Activated CD8-positive, alpha-beta memory T cell treated with anti-CD3 and anti-CD28 coated beads, Interleukin-2, amount 50 U/mL, for 1 hour (primary cell): ENCODE measurements at regions not wholly inside any gene's neighbourhood (a gene's known extent, or its start where the extent isn't known, plus 50 kb on each side); places are given as distances from the start of the nearest gene placed in this dataset.
"Not testable (repeated sequence)": the region's sequence is repeated elsewhere in the genome, so short reads cannot be mapped to it uniquely, and the experiment has no call there.

Source experiments
- DNase-seq: peaks from one replicate; pipeline ENCODE4 v3.0.0-alpha.2; 2020; ENCODE audit errors: extremely low read depth

GRCh38 chr2:198916548-198917080 lies 541.1 kb downstream of the SATB2 start:
- no peak for DNase-seq

- DNase-seq: no peak
Observed at GRCh38 chr2:198913394-198914152, 544.2 kb downstream of the SATB2 start.

- DNase-seq: no peak
Observed at GRCh38 chr2:198909525-198910267, 548.0 kb downstream of the SATB2 start.

DNA sequence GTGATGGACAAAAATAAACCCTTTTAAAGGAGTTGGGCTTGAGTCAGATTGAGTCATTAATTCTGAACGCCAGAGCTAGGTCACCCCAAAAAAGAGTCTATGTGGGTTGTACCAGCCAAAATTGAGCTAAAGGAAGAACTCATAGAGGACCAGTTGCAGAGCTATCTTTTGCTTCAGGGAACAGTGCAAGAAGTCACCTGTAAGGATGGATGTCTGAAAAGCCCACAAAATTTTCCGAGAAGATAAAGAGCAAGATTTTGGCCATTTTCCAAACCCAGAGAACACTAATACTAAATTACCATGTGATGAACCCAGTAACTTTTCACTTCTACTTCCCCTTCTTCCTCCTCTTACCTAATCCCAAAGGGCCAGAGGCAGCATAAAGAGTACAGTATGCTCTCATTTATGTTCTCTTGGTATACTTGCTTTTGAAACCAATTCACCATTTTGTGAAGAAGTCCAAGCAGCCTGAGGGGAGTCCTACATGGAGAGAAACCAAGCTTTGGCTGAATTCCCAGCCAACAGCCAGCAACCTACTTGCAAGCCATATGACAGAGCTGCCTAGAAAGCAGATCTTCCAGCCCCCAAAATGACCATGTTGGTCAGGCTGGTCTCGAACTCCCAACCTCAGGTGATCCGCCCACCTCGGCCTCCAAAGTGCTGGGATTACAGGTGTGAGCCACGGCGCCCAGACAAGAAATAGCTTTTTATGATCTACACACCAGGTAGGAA lies 551.7 kb downstream of the SATB2 start:
- no peak for DNase-seq

DNA sequence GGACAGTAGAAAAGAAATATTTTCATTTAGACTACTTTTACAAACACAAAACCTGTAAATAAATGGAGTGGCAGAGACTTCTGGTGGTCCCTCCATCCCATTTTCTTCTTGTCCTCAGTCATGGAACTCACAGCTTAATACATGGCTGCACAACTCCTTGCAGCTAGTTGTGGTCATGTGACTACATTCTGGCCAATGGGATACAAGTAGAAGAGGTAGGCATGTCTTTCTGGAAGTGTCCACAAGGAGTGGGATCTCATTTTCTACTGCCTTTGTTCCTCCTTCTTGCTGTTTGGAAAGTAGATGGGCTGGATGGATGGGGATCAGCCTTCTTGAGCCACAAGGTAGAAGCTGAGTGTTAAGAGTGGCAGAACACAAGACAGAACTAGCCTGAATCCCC lies 555.8 kb downstream of the SATB2 start:
- no peak for DNase-seq

DNA sequence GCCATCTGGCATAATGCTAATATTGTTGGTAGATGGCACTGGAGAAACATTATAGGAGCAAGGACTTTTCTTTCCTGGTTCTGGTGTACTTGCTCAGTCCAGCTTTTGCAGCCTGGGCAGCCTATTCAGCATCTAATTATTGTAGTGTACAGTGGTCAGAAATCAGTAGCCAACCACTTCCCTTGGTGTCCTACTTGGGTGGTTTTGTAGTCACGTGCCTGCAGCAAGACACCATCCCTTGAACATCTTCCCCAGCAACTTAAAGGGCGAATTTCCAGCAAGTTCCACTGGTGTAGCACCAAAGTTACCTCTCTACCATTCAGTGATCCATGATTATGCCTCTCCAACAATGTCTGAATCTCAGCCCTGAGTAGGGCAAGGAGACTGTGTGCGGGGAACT lies 557.6 kb downstream of the SATB2 start:
- DNase-seq: no peak

GRCh38 chr2:198890490-198890889 lies 567.2 kb downstream of the SATB2 start:
- DNase-seq: no peak

GRCh38 chr2:198883604-198884003 lies 574.1 kb downstream of the SATB2 start:
- no peak for DNase-seq

- no peak for DNase-seq
Observed at GRCh38 chr2:198880986-198881385, 576.8 kb downstream of the SATB2 start.

- no peak for DNase-seq
Observed at GRCh38 chr2:198880421-198880820, 577.3 kb downstream of the SATB2 start.

- no peak for DNase-seq
Observed at GRCh38 chr2:198874472-198874858, 583.3 kb downstream of the SATB2 start.

GRCh38 chr2:198873503-198874471 lies 584.0 kb downstream of the SATB2 start:
- no peak for DNase-seq

GRCh38 chr2:198863655-198864054 lies 594.1 kb downstream of the SATB2 start:
- no peak for DNase-seq

GRCh38 chr2:198861080-198861479 lies 596.7 kb downstream of the SATB2 start:
- DNase-seq: no peak

DNA sequence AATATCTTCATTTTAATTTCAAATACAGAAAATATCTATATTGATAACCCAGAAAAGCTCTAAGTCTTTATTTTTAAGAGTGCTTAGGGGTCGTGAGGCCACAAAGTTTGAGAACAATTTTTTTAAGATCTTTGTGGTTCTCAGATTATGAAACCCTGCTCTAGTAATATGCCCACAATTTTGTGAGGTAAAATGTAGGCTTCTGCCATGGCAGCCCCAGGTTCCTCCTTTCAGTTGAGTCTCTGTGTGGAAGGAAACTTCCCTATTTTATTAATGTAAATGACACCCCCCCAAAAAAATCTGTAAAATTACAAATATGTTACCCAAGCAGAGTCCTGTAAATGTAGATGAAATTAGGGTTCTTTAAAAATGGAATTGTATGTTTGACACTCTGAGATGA lies 600.5 kb downstream of the SATB2 start:
- DNase-seq: no peak

DNA sequence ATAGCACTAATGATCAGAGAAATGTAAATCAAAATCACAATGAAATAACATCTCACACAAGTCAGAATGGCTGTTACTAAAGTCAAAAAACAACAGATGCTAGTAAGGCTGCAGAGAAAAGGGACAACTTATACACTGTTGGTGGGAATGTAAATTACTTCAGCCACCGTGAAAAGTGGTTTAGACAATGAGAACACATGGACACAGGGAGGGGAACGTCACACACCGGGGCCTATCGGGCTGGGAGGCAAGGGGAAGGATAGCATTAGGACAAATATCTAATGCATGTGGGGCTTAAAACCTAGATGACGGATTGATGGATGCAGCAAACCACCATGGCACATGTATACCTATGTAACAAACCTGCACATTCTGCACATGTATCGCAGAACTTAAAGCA lies 602.0 kb downstream of the SATB2 start:
- not testable (repeated sequence) for DNase-seq

GRCh38 chr2:198852248-198852647 lies 605.5 kb downstream of the SATB2 start:
- no peak for DNase-seq

GRCh38 chr2:198825534-198825933 lies 632.2 kb downstream of the SATB2 start:
- DNase-seq: no peak

DNA sequence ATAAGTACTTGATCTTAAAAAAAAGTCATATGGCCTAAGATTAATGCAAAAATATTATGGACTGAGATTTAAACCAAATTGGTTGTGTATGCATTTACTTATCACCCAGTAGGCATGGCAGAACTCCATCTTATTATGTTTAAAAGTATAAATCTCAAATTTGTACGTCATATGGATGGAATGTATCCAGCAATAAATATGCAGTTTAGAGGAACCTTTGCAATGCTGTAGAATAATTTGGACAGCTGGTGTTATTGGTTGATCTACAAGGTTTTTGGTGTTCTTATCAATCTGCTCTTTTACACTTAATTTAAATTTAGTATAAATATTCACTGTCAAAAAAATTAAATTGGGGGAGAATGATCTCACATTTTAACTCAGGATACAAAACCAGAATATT lies 640.2 kb downstream of the SATB2 start:
- no peak for DNase-seq

DNA sequence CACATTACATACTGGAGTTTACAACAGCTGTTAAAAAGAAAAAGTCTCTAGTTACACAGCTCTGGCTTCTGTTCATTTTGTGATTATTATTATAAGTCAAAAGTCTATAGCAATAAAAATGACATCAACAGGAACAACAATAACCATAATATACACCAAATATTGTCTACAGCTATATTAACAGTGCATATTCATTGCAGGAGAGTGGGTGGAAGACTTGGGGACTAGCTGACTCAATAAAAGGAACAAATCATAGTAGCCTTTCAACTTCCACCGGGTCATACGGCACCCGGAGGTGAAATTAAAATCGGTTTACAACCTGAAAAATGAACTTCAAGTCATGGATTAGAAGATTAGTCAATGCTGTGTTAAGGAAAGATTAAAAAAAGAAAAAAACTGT lies 642.1 kb downstream of the SATB2 start:
- no peak for DNase-seq

DNA sequence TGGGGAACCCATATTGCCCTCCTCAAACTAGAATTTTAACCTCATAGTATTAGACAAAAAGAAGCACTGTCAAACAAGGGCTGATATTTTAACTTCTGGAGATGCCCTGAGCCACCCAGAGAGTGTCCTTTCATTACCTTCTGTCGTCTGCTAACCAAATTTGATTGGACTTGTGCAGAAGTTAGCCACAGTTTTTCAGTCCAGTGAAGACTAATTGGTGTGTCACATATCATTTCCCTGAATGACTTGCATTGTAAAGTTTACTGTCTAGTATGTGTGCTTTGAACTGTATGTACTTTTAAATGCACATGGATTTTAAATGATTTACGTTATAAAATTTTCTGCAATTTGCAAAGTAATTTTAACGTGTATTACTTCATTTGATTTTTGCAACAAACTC lies 646.5 kb downstream of the SATB2 start:
- no peak for DNase-seq
